GM12874 (cell line): ENCODE measurements at regions not wholly inside any gene's neighbourhood (a gene's known extent, or its start where the extent isn't known, plus 50 kb on each side); places are given as distances from the start of the nearest gene placed in this dataset.

Source experiments
- TF ChIP-seq, protein P1 (sequence below): IDR thresholded peaks from 2 replicates; pipeline ENCODE4 v1.5.1; 2011; ENCODE audit warnings: low read depth, mild to moderate bottlenecking, control low read depth, low read length, moderate library complexity; ENCODE audit not compliant: insufficient read depth

DNA sequence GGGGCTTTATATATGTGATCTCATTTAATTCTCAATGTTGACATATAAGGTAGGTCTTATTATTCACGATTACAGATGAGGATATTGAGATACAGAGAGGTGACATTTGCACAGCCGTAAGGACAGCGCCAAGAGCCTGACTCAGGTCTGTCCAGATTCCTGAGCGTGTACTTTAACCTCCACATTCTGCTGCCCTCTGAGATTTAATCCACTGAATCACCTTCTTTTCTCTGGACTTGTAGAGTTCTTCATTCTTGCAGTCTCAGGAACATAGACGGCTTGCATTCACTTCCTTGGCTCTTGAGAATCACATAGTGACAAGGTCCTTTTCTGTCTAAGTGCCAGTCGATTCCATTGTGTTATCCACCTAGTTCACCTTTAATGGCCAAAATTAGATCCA, 141.0 kb upstream of the ARHGAP5 start:
- TF ChIP-seq, protein P1, sequence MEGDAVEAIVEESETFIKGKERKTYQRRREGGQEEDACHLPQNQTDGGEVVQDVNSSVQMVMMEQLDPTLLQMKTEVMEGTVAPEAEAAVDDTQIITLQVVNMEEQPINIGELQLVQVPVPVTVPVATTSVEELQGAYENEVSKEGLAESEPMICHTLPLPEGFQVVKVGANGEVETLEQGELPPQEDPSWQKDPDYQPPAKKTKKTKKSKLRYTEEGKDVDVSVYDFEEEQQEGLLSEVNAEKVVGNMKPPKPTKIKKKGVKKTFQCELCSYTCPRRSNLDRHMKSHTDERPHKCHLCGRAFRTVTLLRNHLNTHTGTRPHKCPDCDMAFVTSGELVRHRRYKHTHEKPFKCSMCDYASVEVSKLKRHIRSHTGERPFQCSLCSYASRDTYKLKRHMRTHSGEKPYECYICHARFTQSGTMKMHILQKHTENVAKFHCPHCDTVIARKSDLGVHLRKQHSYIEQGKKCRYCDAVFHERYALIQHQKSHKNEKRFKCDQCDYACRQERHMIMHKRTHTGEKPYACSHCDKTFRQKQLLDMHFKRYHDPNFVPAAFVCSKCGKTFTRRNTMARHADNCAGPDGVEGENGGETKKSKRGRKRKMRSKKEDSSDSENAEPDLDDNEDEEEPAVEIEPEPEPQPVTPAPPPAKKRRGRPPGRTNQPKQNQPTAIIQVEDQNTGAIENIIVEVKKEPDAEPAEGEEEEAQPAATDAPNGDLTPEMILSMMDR = no peak

DNA sequence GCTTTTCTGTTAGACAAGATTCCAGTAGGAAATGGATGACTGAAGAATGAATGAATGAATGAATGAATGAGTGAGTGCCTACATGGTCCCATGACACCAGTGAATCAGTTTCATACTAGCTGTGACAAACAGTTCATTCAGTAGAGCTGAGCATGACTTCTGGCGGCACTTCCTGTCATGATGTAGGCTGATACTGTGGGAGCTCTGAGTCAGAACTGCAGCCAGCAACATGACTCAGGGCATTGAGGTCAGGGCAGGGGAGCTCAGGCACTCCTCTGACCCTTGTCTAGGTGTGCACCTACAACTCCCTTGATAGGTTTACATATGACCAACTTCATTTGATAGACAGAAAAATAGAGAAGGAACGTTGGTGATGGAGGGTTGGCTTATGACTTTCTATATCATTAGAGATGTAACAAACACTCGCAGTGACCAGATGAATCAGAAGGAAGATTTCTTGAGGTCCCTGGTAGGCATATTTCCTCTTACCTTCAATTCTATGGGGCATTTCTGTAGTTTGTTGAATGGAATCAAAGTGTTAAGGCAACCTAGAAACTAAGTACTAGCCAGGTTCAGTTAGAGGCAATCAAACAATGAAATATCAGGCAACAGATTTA, 139.3 kb upstream of the ARHGAP5 start:
- TF ChIP-seq, protein P1 = no peak

DNA sequence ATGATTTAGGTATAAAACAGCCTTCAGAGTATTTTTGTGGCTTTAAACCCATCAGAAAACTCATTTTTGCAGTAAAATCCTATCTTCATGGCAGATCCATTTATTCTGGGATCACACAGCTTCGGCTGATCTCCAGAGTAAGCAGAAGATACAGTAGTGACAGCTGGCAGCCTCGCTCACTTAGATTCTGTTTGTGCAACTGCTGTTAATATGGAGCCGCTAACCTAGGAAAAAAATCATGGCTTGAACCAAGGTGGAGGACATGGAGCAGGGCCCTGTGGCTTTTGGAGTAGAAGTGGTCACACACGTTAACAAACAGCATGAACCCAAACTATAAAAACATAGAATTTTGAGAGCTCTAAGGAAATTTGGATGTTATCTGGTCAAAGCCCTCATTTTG, 137.2 kb upstream of the ARHGAP5 start:
- TF ChIP-seq, protein P1 = no peak

DNA sequence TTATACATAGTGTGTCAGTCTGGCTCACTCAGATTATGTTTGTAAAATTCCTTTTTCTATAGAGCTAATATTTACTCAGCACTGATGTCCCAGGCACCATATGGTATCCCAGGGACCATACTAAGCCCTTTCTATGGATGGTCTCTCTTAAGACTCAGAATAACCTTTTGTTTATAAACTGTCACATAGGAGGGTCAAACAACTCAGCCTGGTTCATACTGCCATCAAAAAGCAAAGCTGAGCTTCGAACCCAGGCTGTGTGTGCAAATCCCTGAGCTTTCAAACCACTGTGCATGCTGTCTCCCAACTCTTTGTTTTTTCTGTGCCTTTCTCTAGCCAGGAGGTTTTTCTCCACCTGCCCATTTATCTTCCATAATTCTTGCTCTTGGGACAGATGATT, 135.6 kb upstream of the ARHGAP5 start:
- TF ChIP-seq, protein P1 = no peak

DNA sequence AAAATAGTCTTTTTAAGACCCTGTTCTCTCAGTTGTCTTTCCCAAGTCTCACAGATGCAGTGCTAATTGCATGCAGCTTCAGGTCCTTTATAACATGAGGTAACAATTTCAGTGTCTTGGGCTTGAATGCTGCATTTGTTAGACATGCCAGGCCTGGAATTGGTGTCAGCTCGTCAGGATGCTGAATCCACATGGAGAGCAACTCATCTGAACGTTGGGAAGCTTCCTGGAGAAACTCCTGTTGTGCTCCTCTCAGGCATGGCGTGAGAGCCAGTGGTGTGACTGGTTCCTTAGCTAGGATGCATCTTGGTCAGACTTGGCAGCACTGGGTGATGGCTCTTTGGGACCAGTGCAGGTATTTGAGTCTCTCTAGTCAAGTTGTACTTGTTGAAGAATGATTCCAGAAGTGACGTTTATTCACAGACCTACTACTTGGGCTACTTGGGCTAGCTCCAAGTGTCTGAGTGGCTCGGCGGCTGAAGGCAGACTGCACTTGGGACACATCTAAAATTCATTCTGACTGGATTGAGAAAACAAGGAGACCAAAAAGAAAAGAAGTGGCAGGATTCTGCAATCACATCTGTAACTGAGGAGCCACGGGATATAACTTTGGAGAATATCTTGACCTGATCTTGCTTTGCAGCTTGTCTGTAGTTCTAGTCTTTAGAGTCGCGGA, 134.8 kb upstream of the ARHGAP5 start:
- TF ChIP-seq, protein P1 = no peak

DNA sequence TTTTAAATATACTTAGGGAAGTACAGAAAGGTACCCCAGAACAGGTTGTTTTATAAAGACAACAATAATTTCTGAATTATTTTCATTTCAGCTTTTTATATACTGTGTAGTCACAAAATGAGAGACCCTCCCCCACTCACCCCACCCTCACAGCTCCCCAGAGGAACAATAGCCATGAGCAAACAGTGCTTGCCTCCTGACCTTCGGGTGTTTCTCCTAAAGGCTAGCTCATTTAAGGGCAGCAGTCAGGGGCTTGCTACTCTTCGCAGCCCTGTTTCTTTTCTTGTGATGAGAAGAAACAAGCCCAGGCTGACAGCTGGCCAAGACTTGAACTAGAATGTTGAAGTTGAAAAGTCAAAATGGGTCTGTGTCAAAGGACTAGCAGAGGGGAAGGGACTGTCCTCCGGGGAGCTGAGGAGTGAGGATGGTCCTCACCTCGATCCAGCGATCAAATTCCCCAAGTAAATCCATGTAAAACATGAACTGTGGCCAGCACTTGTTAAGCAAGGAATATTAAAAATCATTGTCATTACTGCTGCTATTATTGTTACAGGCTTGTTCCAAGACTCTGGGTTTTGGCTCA, 133.8 kb upstream of the ARHGAP5 start:
- TF ChIP-seq, protein P1 = no peak

DNA sequence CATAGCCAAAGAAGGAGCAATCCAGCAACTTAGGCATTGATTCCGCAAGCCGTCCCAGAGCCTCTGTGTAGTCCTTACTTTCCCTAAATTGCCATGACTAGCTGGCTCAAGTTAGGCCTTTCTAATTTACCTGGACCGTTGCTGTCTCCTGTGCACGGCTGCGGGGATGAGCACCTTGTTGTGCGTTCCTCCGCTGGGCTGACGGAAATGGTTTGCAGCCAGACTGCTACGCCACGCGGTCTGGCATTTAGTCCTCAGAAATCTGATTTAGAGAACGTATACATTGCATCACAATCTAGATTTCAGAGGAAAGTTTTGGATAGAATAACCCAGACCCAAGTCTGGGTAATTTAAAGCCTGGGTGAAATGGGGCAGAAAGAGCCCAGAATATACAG, 133.2 kb upstream of the ARHGAP5 start:
- TF ChIP-seq, protein P1 = no peak
